ENCODE measurements at regions not wholly inside any gene's neighbourhood (a gene's known extent, or its start where the extent isn't known, plus 50 kb on each side); places are given as distances from the start of the nearest gene placed in this dataset.

DNA sequence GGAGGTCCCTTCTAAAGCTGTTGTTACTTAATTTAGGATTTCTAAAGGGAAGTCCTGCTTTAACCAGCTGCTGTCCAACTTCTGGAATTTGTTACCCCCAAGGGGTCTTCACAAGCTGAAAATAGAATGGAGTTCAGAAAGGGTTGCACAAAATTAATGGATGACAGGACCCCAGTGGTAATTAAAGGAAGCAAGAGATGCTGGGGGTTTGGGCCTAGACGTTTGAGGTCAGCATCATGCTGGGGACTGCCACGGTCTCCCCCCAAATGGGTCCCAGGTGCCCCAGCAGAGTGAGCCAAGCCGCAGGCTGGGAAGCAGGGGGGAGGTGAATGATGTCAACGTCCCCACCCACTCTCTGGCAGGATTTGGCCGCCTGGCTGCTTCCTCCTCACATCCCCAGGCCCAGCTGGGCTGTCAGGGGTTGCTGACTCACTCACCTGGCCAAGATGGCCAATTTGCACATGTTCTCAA is 97.5 kb upstream of the ARAP3 start:
- TF ChIP-seq, protein P1, sequence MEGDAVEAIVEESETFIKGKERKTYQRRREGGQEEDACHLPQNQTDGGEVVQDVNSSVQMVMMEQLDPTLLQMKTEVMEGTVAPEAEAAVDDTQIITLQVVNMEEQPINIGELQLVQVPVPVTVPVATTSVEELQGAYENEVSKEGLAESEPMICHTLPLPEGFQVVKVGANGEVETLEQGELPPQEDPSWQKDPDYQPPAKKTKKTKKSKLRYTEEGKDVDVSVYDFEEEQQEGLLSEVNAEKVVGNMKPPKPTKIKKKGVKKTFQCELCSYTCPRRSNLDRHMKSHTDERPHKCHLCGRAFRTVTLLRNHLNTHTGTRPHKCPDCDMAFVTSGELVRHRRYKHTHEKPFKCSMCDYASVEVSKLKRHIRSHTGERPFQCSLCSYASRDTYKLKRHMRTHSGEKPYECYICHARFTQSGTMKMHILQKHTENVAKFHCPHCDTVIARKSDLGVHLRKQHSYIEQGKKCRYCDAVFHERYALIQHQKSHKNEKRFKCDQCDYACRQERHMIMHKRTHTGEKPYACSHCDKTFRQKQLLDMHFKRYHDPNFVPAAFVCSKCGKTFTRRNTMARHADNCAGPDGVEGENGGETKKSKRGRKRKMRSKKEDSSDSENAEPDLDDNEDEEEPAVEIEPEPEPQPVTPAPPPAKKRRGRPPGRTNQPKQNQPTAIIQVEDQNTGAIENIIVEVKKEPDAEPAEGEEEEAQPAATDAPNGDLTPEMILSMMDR (IDR thresholded peaks at IDR 0.05), result no peak
- TF ChIP-seq POLR2A (IDR thresholded peaks at IDR 0.05), result no peak
